A549 (cell line): ENCODE measurements at regions not wholly inside any gene's neighbourhood (a gene's known extent, or its start where the extent isn't known, plus 50 kb on each side); places are given as distances from the start of the nearest gene placed in this dataset.

Experiments used
- ATAC-seq, 2 experiments: fragments of 200-7000 bp in 1 of 2; fragments of >200 bp in 1 of 2; cut with Nextera tagmentation in 1 of 2; cut with Tn5 transposase in 1 of 2; 3 replicates each; pipeline versions ENCODE4 v1.8.0 to v1.9.1; 2018 to 2020; ENCODE audit warnings: mild to moderate bottlenecking in 1 of 2, moderate library complexity in 1 of 2
- CTCF ChIA-PET: fragments of 300-600 bp; sonication (Branson Sonifier 250); formaldehyde crosslinking; extraction: SDS; loops from one replicate; lab custom pipeline; 2021; ENCODE audit warnings: antibody characterized with exemption, inconsistent platforms; lab: Yijun Ruan, JAX
- POLR2A ChIA-PET: fragments of 350-600 bp; formaldehyde crosslinking; extraction: SDS; loops from one replicate; lab custom pipeline; 2021; ENCODE audit warnings: antibody characterized with exemption, inconsistent platforms; lab: Yijun Ruan, JAX
- DNase-seq, 2 experiments: peaks; one replicate each; pipeline versions ENCODE4 v3.0.0 to v3.0.0-alpha.2; 2011 to 2016; ENCODE audit warnings: low read depth in 1 of 2, low spot score in 1 of 2
- FAIRE-seq: peaks from 2 replicates; lab custom pipeline; 2011; peaks lifted over from hg19 to GRCh38; lab: Jason Lieb, UNC
- H3K27ac ChIP-seq, 2 experiments: fragments of >200 bp; sonication (Bioruptor Twin); formaldehyde crosslinking; 3 replicates each; pipeline ENCODE4 v1.5.1; 2016 to 2017
- H3K4me1 ChIP-seq: fragments of >200 bp; sonication (Bioruptor Twin); formaldehyde crosslinking; 3 replicates; pipeline ENCODE4 v1.6.1; 2016
- H3K4me2 ChIP-seq: fragments of >200 bp; sonication (Bioruptor Twin); formaldehyde crosslinking; 3 replicates; pipeline ENCODE4 v1.6.1; 2016
- H3K4me3 ChIP-seq: fragments of >200 bp; sonication (Bioruptor Twin); formaldehyde crosslinking; 3 replicates; pipeline ENCODE4 v1.5.1; 2016
- H3K9me3 ChIP-seq: fragments of >200 bp; sonication (Bioruptor Twin); formaldehyde crosslinking; 3 replicates; pipeline ENCODE4 v1.6.1; 2016
- CBX2 ChIP-seq: fragments of 200-600 bp; sonication (generic); IDR thresholded peaks from 2 replicates; pipeline ENCODE4 v1.6.1; 2016; ENCODE audit warnings: low read depth, mild to moderate bottlenecking, borderline replicate concordance
- CEBPB ChIP-seq, 2 experiments: fragments of >200 bp in 1 of 2; sonication (Bioruptor Twin) in 1 of 2; formaldehyde crosslinking in 1 of 2; IDR thresholded peaks; 2 replicates each; pipeline ENCODE4 v1.6.1; 2012 to 2016
- CHD2 ChIP-seq: fragments of 150-350 bp; IDR thresholded peaks from 2 replicates; pipeline ENCODE4 v1.6.1; 2014; ENCODE audit warnings: low read length; ENCODE audit not compliant: partially characterized antibody
- FOSL2 ChIP-seq, 2 experiments: fragments of 450-650 bp in 1 of 2; fragments of >200 bp in 1 of 2; sonication (Bioruptor Twin) in 1 of 2; formaldehyde crosslinking; IDR thresholded peaks; 2 replicates each; pipeline versions ENCODE4 v1.5.0 to v1.6.1; 2016 to 2020; ENCODE audit warnings: mild to moderate bottlenecking in 1 of 2, moderate library complexity in 1 of 2
- GATA3 ChIP-seq: IDR thresholded peaks from 2 replicates; pipeline ENCODE4 v1.6.1; 2012; ENCODE audit warnings: borderline replicate concordance
- HEYL ChIP-seq: fragments of 250-450 bp; sonication (Bioruptor Pico); IDR thresholded peaks from 2 replicates; pipeline ENCODE4 v1.8.0; 2021; ENCODE audit warnings: mild to moderate bottlenecking, moderate library complexity
- HOXA7 ChIP-seq: fragments of 250-450 bp; sonication (Bioruptor Pico); IDR thresholded peaks from 2 replicates; pipeline ENCODE4 v1.5.0; 2020; ENCODE audit warnings: mild to moderate bottlenecking, moderate library complexity
- HOXB5 ChIP-seq: fragments of 250-450 bp; sonication (Bioruptor Pico); IDR thresholded peaks from 2 replicates; pipeline ENCODE4 v1.5.0; 2020; ENCODE audit warnings: mild to moderate bottlenecking, moderate library complexity
- JUNB ChIP-seq: fragments of >200 bp; sonication (Bioruptor Twin); formaldehyde crosslinking; IDR thresholded peaks from 2 replicates; pipeline ENCODE4 v1.6.1; 2016
- KDM1A ChIP-seq: fragments of 200-600 bp; sonication (generic); IDR thresholded peaks from 2 replicates; pipeline ENCODE4 v1.6.1; 2016; ENCODE audit warnings: low read depth, mild to moderate bottlenecking
- MAFK ChIP-seq: fragments of 450-650 bp; IDR thresholded peaks from 2 replicates; pipeline ENCODE4 v1.6.1; 2014; ENCODE audit not compliant: partially characterized antibody
- PBX3 ChIP-seq: IDR thresholded peaks from 2 replicates; pipeline ENCODE4 v1.6.1; 2012
- RAD21 ChIP-seq, 2 experiments: fragments of >200 bp in 1 of 2; sonication (Bioruptor Twin) in 1 of 2; formaldehyde crosslinking in 1 of 2; IDR thresholded peaks in 1 of 2; conservative IDR thresholded peaks in 1 of 2; 2 replicates in 1 of 2; 3 replicates in 1 of 2; pipeline ENCODE4 v1.6.1; 2012 to 2018; ENCODE audit warnings: inconsistent platforms in 1 of 2
- RCOR1 ChIP-seq: fragments of 150-350 bp; IDR thresholded peaks from 2 replicates; pipeline ENCODE4 v1.6.1; 2014; ENCODE audit warnings: antibody characterized with exemption, low read length, low read depth
- RNF2 ChIP-seq: fragments of 200-600 bp; sonication (generic); IDR thresholded peaks from 2 replicates; pipeline ENCODE4 v1.6.1; 2016; ENCODE audit warnings: low read depth, mild to moderate bottlenecking, antibody characterized with exemption, moderate library complexity, borderline replicate concordance
- SREBF2 ChIP-seq: fragments of 450-650 bp; IDR thresholded peaks from 2 replicates; pipeline ENCODE4 v1.6.1; 2014; ENCODE audit warnings: mild to moderate bottlenecking, moderate library complexity
- ZC3H11A ChIP-seq: fragments of 450-650 bp; IDR thresholded peaks from 2 replicates; pipeline ENCODE4 v1.6.1; 2014; ENCODE audit warnings: antibody characterized with exemption, mild to moderate bottlenecking
- WGBS: methylation state at CpG from one replicate; pipeline ENCODE4 v1.1.6; 2017; ENCODE audit errors: missing lambda C conversion rate; 5-methylcytosine and 5-hydroxymethylcytosine counted together
- TF ChIP-seq, protein P1 (sequence below): fragments of >200 bp; sonication (Bioruptor Twin); formaldehyde crosslinking; IDR thresholded peaks from 2 replicates; pipeline ENCODE4 v1.6.1; 2016
- TF ChIP-seq, protein P2 (sequence below): fragments of 150-350 bp; IDR thresholded peaks from 2 replicates; pipeline ENCODE4 v1.6.1; 2014; ENCODE audit warnings: low read depth, mild to moderate bottlenecking, low read length

DNA sequence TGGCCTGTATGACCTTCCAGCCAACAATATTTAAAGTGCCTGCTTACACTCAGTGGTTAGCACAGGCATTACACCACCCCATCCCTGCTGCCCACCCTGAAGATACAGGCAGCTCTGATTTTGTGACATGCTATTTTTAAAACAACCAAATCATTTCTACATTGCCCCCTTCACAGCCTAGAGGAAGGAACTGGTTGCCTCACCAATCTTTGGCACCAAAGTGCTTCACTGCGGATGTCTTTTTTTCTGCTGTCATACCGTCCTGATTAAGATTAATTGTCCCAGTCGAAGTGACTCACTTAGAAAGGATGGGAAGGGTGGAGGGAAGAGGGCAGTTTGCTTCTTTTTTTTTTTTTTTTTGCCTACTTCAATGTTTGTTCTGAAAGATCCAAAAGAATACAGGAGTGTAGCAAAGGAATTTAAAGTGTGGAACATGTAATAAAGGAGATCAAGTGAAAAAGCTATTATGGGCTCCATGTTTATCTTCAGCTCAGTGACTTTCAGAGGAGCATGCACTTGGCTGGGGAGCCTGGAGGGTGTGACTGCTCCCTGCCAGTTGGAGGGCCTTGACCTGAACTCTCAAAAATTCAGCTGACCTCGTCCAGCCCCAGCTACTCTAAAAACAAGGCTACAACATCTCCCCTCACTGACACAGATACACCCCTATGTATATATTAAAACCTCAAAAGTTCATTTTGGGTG is 501.1 kb upstream of the TNP1 start:
- FAIRE-seq (no peak), ATAC-seq (peak; percentile 69 to 78), DNase-seq (peak in 1 of 2 experiments; percentile 52)
- ChIA-PET CTCF (no interaction called here), POLR2A (no interaction called here)
- WGBS, result 1% methylated on average over 4 of the region's 4 CpGs
- peak overlapping the region; percentile 56 to 65 for H3K27ac ChIP-seq
- H3K4me3 ChIP-seq, result no peak overlapping the region
- H3K4me1 ChIP-seq, result peaks cover 30% of the 10 kb centered on the region
- H3K4me2 ChIP-seq, result peak overlapping the region; percentile 32
- TF ChIP-seq FOSL2 (IDR thresholded peaks at IDR 0.05), result peak; percentile 30; the same call in 1 of the 2 replicates
- TF ChIP-seq FOSL2 (CRISPR knock-in tag; IDR thresholded peaks at IDR 0.05), result no peak
- no peak for TF ChIP-seq ZC3H11A
- peak; percentile 64; the same call in 1 of the 2 replicates for TF ChIP-seq JUNB
- peak; percentile 86 for TF ChIP-seq HOXB5 (CRISPR knock-in tag)
- no peak for TF ChIP-seq RCOR1
- no peak for TF ChIP-seq CHD2
- TF ChIP-seq HOXA7 (CRISPR knock-in tag), result no peak
- no peak for TF ChIP-seq HEYL (CRISPR knock-in tag)
- TF ChIP-seq, protein P1, sequence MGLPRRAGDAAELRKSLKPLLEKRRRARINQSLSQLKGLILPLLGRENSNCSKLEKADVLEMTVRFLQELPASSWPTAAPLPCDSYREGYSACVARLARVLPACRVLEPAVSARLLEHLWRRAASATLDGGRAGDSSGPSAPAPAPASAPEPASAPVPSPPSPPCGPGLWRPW, result no peak
- peak; percentile 65 for TF ChIP-seq GATA3
- TF ChIP-seq PBX3, result no peak
- no peak for TF ChIP-seq CEBPB (IDR thresholded peaks at IDR 0.05)
- no peak for TF ChIP-seq KDM1A
- TF ChIP-seq RAD21 (conservative IDR thresholded peaks at IDR 0.05 in 1 of 2, IDR thresholded peaks at IDR 0.05 in 1 of 2), result peak in 1 of 2 experiments; percentile 33; a peak in 1 of 5 replicates
- no peaks in the 10 kb centered on the region for H3K9me3 ChIP-seq

DNA sequence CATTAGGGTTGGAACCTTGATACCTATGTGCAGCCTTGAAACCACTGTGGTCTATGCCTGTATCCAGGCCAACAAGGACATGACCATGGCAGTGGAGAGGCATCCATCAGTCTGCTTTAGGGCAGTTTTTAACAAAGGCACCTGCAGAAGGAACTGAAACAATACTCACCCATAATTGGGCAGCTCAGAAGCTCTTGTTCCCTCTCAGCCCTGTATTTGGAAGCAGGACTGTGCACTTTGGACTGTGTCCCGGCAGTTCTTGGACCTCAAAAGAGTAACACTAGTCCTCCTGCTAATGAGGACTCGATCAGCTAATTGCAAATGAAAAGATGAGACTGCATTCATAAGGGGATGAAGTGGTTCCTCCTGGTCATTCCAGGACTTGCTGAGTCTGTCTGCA is 500.2 kb upstream of the TNP1 start:
- CTCF ChIA-PET, result no interaction called here
- no peak for ATAC-seq
- Histone ChIP-seq H3K27ac (peak overlapping the region; percentile 26 to 65; a peak in 4 of 6 replicates), H3K4me3 (no peak overlapping the region)
- POLR2A ChIA-PET, result no interaction called here
- WGBS, result 49% methylated on average over 2 of the region's 2 CpGs
- TF ChIP-seq, protein P2, sequence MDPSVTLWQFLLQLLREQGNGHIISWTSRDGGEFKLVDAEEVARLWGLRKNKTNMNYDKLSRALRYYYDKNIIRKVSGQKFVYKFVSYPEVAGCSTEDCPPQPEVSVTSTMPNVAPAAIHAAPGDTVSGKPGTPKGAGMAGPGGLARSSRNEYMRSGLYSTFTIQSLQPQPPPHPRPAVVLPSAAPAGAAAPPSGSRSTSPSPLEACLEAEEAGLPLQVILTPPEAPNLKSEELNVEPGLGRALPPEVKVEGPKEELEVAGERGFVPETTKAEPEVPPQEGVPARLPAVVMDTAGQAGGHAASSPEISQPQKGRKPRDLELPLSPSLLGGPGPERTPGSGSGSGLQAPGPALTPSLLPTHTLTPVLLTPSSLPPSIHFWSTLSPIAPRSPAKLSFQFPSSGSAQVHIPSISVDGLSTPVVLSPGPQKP, result no peak
- no peak for TF ChIP-seq HOXA7 (CRISPR knock-in tag)
- no peak for TF ChIP-seq CBX2
- no peak for TF ChIP-seq MAFK
- no peak for TF ChIP-seq RNF2
- TF ChIP-seq, all 56 proteins: peak for 0
- no peak for DNase-seq
- H3K4me2 ChIP-seq, result no peak overlapping the region
- FAIRE-seq, result no peak
- no peaks in the 10 kb centered on the region for H3K9me3 ChIP-seq
- peaks cover 26% of the 10 kb centered on the region for H3K4me1 ChIP-seq

DNA sequence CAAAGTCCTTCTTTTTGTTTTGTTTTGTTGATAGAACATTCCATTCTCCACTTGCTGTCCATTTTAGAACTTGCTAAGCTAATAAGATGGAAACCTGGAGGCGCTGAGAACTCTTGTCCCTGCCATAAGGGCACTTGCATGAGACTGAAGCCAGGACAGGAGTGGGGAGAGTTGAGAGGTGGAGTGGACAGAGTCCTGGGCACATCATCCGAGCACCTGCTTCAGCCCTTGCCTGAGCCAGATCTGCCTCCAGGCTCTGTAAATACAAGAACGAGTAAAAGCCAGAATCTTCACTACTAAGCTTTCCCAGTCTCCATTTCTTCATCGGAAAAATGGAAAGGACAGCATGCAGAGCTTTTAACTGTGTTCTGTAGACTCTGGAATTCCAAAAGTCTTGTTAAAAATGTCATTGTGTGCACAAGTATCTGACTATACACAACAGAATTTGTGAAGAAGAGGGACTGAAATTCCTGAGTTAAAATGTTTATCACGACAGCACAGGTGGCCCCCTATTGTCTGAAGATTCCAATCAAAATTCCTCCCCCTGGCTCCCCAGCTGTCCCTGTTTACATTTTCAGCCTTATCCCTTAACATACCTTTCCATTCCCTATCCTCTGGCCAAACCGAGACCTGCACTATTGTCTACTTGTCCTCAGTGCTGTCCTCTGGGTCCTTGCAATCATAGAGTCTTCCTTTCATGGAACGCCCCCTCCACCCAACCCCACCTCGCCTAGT is 498.2 kb upstream of the TNP1 start:
- no peak for FAIRE-seq
- Histone ChIP-seq H3K9me3 (no peaks in the 10 kb centered on the region), H3K4me1 (peaks cover 26% of the 10 kb centered on the region), H3K27ac (peak overlapping the region in 1 of 2 experiments; percentile 8; a peak in 1 of 6 replicates), H3K4me2 (no peak overlapping the region), H3K4me3 (no peak overlapping the region)
- no peak for ATAC-seq
- no peak for TF ChIP-seq SREBF2
- DNase-seq, result no peak
- ChIA-PET CTCF (no interaction called here), POLR2A (no interaction called here)
- WGBS, result 49% methylated on average over 8 of the region's 8 CpGs
